T-helper 2 cell (primary cell): ENCODE measurements at regions not wholly inside any gene's neighbourhood (a gene's known extent, or its start where the extent isn't known, plus 50 kb on each side); places are given as distances from the start of the nearest gene placed in this dataset.

Source experiments
- DNase-seq, 5 experiments: peaks; one replicate each; pipeline versions ENCODE4 v3.0.0 to v3.0.0-alpha.2; 2012 to 2022

- DNase-seq, result no peak
Measured at GRCh38 chr9:17894501-17895160, 315.8 kb downstream of the SH3GL2 start.

- DNase-seq, result no peak
Measured at GRCh38 chr9:17900606-17901005, 321.7 kb downstream of the SH3GL2 start.

- no peak for DNase-seq
Measured at GRCh38 chr9:17905366-17905765, 326.5 kb downstream of the SH3GL2 start.

GRCh38 chr9:17905781-17906175 lies 326.9 kb downstream of the SH3GL2 start:
- no peak for DNase-seq

- DNase-seq, result no peak
Measured at GRCh38 chr9:17906176-17906840, 327.4 kb downstream of the SH3GL2 start.

GRCh38 chr9:17906841-17907778 lies 328.2 kb downstream of the SH3GL2 start:
- DNase-seq, result no peak

GRCh38 chr9:17907779-17908508 lies 329.1 kb downstream of the SH3GL2 start:
- no peak for DNase-seq

- DNase-seq, result no peak
Measured at GRCh38 chr9:17926246-17926645, 347.4 kb downstream of the SH3GL2 start.

- DNase-seq, result no peak
Measured at GRCh38 chr9:17927616-17928015, 348.8 kb downstream of the SH3GL2 start.

GRCh38 chr9:17928228-17928627 lies 349.4 kb downstream of the SH3GL2 start:
- DNase-seq, result no peak

- DNase-seq, result no peak
Measured at GRCh38 chr9:17928768-17929167, 349.9 kb downstream of the SH3GL2 start.

- no peak for DNase-seq
Measured at GRCh38 chr9:17929506-17929905, 350.6 kb downstream of the SH3GL2 start.

GRCh38 chr9:17930071-17930470 lies 351.2 kb downstream of the SH3GL2 start:
- DNase-seq, result no peak

GRCh38 chr9:17936365-17936764 lies 357.5 kb downstream of the SH3GL2 start:
- no peak for DNase-seq

GRCh38 chr9:17938035-17938655 lies 359.3 kb downstream of the SH3GL2 start:
- no peak for DNase-seq

- no peak for DNase-seq
Measured at GRCh38 chr9:17942498-17942897, 363.6 kb downstream of the SH3GL2 start.

GRCh38 chr9:17955409-17955808 lies 376.5 kb downstream of the SH3GL2 start:
- no peak for DNase-seq

- no peak for DNase-seq
Measured at GRCh38 chr9:17958363-17958762, 379.5 kb downstream of the SH3GL2 start.

- no peak for DNase-seq
Measured at GRCh38 chr9:17962747-17963146, 383.9 kb downstream of the SH3GL2 start.

- DNase-seq, result no peak
Measured at GRCh38 chr9:17963498-17963897, 384.6 kb downstream of the SH3GL2 start.

GRCh38 chr9:17967731-17968130 lies 388.9 kb downstream of the SH3GL2 start:
- no peak for DNase-seq

- DNase-seq, result no peak
Measured at GRCh38 chr9:17969232-17969631, 390.4 kb downstream of the SH3GL2 start.
